ENCODE measurements at regions not wholly inside any gene's neighbourhood (a gene's known extent, or its start where the extent isn't known, plus 50 kb on each side); places are given as distances from the start of the nearest gene placed in this dataset.
"Not testable (repeated sequence)": the region's sequence is repeated elsewhere in the genome, so short reads cannot be mapped to it uniquely, and the experiment has no call there.

- Mint-ChIP-seq H3K27me3 (no peaks in the 10 kb centered on the region), H3K9me3 (no peaks in the 10 kb centered on the region)
- DNase-seq = no peak
Observed at GRCh38 chr5:158256096-158256495, 397.2 kb upstream of the CLINT1 start.

GRCh38 chr5:158255609-158256008 lies 396.7 kb upstream of the CLINT1 start:
- Mint-ChIP-seq H3K27me3 (no peaks in the 10 kb centered on the region), H3K4me1 (no peaks in the 10 kb centered on the region), H3K9me3 (no peaks in the 10 kb centered on the region), H3K36me3 (no peaks in the 10 kb centered on the region), H3K4me3 (no peak overlapping the region), H3K27ac (no peak overlapping the region)
- DNase-seq = no peak

More at GRCh38 chr5:158256096-158256495, 397.2 kb upstream of the CLINT1 start:
- Mint-ChIP-seq H3K27ac (no peak overlapping the region), H3K4me1 (no peaks in the 10 kb centered on the region), H3K36me3 (no peaks in the 10 kb centered on the region), H3K4me3 (no peak overlapping the region)

- Mint-ChIP-seq H3K36me3 (no peaks in the 10 kb centered on the region), H3K4me3 (no peak overlapping the region)
Observed at GRCh38 chr5:158246661-158247060, 387.7 kb upstream of the CLINT1 start.

DNA sequence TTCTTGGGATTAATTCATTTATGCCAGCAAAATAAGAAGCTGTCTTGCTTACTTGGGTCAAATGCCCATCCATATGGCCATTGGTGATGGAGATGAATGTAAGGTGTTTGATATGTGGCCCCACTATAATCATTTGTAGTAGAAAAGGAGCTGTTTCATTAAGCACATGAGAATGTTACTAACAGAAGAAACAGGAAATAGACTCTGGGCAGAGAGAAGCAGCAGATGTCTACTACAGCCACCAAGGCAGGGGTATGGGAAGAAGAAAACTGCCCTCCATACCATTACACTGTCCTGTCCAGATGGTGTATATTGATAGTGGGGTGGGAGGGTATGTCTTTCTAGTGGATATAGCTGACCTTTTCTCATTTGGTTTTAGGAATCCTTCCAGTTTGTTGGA lies 386.6 kb upstream of the CLINT1 start:
- Mint-ChIP-seq H3K27ac (no peak overlapping the region), H3K4me3 (no peak overlapping the region), H3K27me3 (peaks cover 7% of the 10 kb centered on the region), H3K36me3 (no peaks in the 10 kb centered on the region), H3K9me3 (no peaks in the 10 kb centered on the region), H3K4me1 (peaks cover 1% of the 10 kb centered on the region)
- DNase-seq = no peak

More at GRCh38 chr5:158246661-158247060, 387.7 kb upstream of the CLINT1 start:
- DNase-seq = no peak
- H3K9me3 Mint-ChIP-seq = no peaks in the 10 kb centered on the region
- peaks cover 7% of the 10 kb centered on the region for H3K27me3 Mint-ChIP-seq
- H3K4me1 Mint-ChIP-seq = peaks cover 1% of the 10 kb centered on the region
- no peak overlapping the region for H3K27ac Mint-ChIP-seq

DNA sequence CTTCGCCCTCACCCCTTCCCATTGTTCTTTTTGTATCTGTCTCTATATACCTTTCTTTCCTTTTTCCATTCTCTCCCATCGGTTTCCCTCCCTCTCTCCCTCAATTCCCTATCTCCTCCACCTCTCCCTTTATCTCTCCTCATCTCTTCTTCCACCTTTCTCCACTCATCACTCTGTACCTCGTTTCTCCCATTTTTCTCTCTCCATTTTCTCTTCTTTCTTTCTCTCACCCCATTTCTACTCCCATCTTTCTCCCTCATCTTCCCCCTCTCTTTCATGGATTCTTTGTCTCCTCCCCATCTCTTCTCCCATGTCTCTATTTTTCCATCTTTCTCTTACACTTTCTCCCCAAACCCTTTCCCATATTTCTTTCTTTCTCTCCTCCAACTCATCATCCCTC lies 385.9 kb upstream of the CLINT1 start:
- no peaks in the 10 kb centered on the region for H3K9me3 Mint-ChIP-seq
- peaks cover 1% of the 10 kb centered on the region for H3K4me1 Mint-ChIP-seq

DNA sequence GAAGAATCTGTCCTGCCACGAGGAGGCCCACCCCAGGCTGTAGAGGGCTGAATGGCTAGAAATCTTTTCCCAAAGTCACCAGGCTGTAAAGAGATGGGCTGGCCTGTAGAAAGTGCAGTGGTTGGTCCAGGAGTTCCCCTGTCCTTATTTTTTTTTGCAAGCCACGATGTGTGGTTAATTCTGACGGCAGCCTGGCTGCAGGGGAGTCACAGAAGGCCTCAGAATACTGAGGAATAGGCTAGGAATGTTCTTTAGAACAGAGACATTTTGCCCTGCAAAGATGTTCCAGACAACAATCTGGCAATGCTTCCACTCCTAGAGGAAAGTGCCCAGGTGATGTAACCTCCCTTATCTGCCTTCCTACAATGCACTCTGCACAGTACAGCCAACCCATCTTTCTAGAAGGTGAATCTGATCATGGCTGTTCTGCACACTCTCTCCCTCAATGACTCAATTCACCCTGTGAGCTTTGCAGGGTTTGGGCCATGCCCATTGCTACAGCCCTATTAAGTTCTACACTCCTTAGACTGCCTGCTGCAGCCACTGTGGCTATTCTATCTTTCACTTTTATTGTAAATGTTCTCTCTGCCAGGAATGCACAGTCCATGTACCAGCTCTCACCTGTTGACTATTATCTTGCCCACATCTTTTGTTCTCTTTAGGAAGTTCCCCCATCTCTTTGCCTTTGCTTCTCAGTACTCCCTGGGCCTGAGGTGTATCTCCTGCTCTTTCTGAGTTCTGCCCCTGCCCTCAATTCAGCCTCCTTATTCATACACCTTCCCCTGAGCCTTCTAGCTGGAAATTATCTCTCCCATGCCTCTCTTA lies 377.8 kb upstream of the CLINT1 start:
- DNase-seq = no peak
- Mint-ChIP-seq H3K4me1 (peaks cover 12% of the 10 kb centered on the region), H3K36me3 (no peaks in the 10 kb centered on the region), H3K27me3 (no peaks in the 10 kb centered on the region), H3K4me3 (no peak overlapping the region), H3K27ac (no peak overlapping the region), H3K9me3 (peaks cover 4% of the 10 kb centered on the region)

More for the DNA sequence above, 385.9 kb upstream of the CLINT1 start:
- no peaks in the 10 kb centered on the region for H3K36me3 Mint-ChIP-seq
- no peak overlapping the region for H3K27ac Mint-ChIP-seq
- H3K4me3 Mint-ChIP-seq = no peak overlapping the region
- DNase-seq = no peak
- peaks cover 7% of the 10 kb centered on the region for H3K27me3 Mint-ChIP-seq

- no peak for DNase-seq
- Mint-ChIP-seq H3K4me1 (peaks cover 12% of the 10 kb centered on the region), H3K27me3 (no peaks in the 10 kb centered on the region), H3K27ac (no peak overlapping the region), H3K9me3 (peaks cover 4% of the 10 kb centered on the region), H3K36me3 (no peaks in the 10 kb centered on the region), H3K4me3 (no peak overlapping the region)
Observed at GRCh38 chr5:158235159-158235547, 376.2 kb upstream of the CLINT1 start.

GRCh38 chr5:158234323-158235158 lies 375.6 kb upstream of the CLINT1 start:
- Mint-ChIP-seq H3K4me1 (peaks cover 12% of the 10 kb centered on the region), H3K36me3 (no peaks in the 10 kb centered on the region), H3K27me3 (no peaks in the 10 kb centered on the region), H3K9me3 (peaks cover 6% of the 10 kb centered on the region), H3K4me3 (no peak overlapping the region), H3K27ac (peak overlapping the region; percentile 57)
- peak; percentile 4 for DNase-seq

GRCh38 chr5:158233735-158234322 lies 374.9 kb upstream of the CLINT1 start:
- Mint-ChIP-seq H3K4me1 (peaks cover 12% of the 10 kb centered on the region), H3K27me3 (no peaks in the 10 kb centered on the region), H3K27ac (no peak overlapping the region), H3K9me3 (peaks cover 6% of the 10 kb centered on the region), H3K4me3 (no peak overlapping the region), H3K36me3 (no peaks in the 10 kb centered on the region)
- no peak for DNase-seq

- H3K36me3 Mint-ChIP-seq, H3K4me3 Mint-ChIP-seq, H3K27me3 Mint-ChIP-seq, H3K4me1 Mint-ChIP-seq, H3K27ac Mint-ChIP-seq, H3K9me3 Mint-ChIP-seq, DNase-seq: not testable (repeated sequence)
Observed at GRCh38 chr5:158227314-158227713, 368.4 kb upstream of the CLINT1 start.

- Mint-ChIP-seq H3K4me3 (no peak overlapping the region), H3K4me1 (no peaks in the 10 kb centered on the region), H3K27ac (no peak overlapping the region), H3K9me3 (peaks cover 2% of the 10 kb centered on the region), H3K36me3 (no peaks in the 10 kb centered on the region), H3K27me3 (peaks cover 8% of the 10 kb centered on the region)
- no peak for DNase-seq
Observed at GRCh38 chr5:158226496-158226895, 367.6 kb upstream of the CLINT1 start.

GRCh38 chr5:158224253-158224652 lies 365.3 kb upstream of the CLINT1 start:
- Mint-ChIP-seq H3K36me3 (no peaks in the 10 kb centered on the region), H3K27me3 (peaks cover 8% of the 10 kb centered on the region)

GRCh38 chr5:158223054-158223600 lies 364.2 kb upstream of the CLINT1 start:
- Mint-ChIP-seq H3K27me3 (peaks cover 8% of the 10 kb centered on the region), H3K36me3 (no peaks in the 10 kb centered on the region), H3K4me3 (no peak overlapping the region), H3K27ac (no peak overlapping the region), H3K4me1 (no peaks in the 10 kb centered on the region), H3K9me3 (no peaks in the 10 kb centered on the region)
- no peak for DNase-seq

More at GRCh38 chr5:158224253-158224652, 365.3 kb upstream of the CLINT1 start:
- H3K4me3 Mint-ChIP-seq = no peak overlapping the region
- no peak for DNase-seq
- H3K9me3 Mint-ChIP-seq = no peaks in the 10 kb centered on the region
- H3K27ac Mint-ChIP-seq = no peak overlapping the region
- no peaks in the 10 kb centered on the region for H3K4me1 Mint-ChIP-seq

DNA sequence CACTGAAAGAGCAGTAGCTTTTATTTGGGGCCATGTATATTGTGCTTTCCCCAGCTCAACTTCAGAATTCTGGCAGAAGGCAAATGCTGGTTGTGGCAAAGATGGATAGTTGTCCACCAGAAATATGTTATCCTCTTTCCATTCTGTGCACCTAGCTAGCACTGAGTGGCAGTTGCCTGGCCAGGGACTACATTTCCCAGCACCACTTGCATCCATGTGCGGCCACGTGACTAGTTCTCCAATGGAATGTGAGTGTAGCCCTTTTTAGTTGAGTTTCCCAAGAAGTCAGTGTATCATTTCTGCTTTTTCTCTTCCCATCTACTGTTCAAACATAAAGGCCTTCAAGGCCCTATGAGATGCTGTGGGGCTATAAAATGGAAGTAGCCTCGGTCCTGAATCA lies 354.0 kb upstream of the CLINT1 start:
- DNase-seq = no peak
- no peaks in the 10 kb centered on the region for H3K27me3 Mint-ChIP-seq
- no peaks in the 10 kb centered on the region for H3K4me1 Mint-ChIP-seq
- H3K4me3 Mint-ChIP-seq = no peak overlapping the region
- peaks cover 2% of the 10 kb centered on the region for H3K9me3 Mint-ChIP-seq
- H3K27ac Mint-ChIP-seq = no peak overlapping the region
- no peaks in the 10 kb centered on the region for H3K36me3 Mint-ChIP-seq

GRCh38 chr5:158212237-158212636 lies 353.3 kb upstream of the CLINT1 start:
- H3K4me3 Mint-ChIP-seq = no peak overlapping the region
- no peak overlapping the region for H3K27ac Mint-ChIP-seq
- no peak for DNase-seq
- H3K9me3 Mint-ChIP-seq = peaks cover 2% of the 10 kb centered on the region
- H3K27me3 Mint-ChIP-seq = no peaks in the 10 kb centered on the region
- no peaks in the 10 kb centered on the region for H3K4me1 Mint-ChIP-seq
- no peaks in the 10 kb centered on the region for H3K36me3 Mint-ChIP-seq
